ENCODE measurements at regions not wholly inside any gene's neighbourhood (a gene's known extent, or its start where the extent isn't known, plus 50 kb on each side); places are given as distances from the start of the nearest gene placed in this dataset.

DNA sequence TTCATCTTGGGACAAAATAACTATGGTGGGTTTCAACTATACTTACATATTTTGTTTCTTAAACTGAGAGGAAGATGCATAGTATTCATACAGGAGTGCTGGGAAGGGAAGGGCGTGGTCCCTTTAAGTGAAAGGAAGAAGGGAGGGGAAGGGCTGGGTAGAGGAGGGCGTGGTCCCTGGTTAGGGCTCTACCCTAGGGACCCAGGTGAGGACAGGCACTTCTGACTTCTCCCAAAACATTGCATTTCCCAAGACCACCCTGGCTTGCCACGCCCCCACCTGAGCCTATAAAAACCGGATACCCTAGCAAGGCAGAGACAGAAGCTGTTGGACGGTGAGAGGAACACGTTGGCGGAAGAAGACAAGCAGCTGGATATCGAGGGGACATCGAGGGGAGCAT lies 157.6 kb upstream of the PLXNA4 start:
- Histone ChIP-seq H3K27ac (ENCODE audit: low read depth, low read length) (no peak overlapping the region), H3K36me3 (ENCODE audit: control insufficient read depth, insufficient read depth, low read length) (no peaks in the 10 kb centered on the region), H3K4me1 (ENCODE audit: control insufficient read depth, insufficient read depth, low read length) (no peaks in the 10 kb centered on the region), H3K27me3 (ENCODE audit: control insufficient read depth, insufficient read depth, low read length) (no peaks in the 10 kb centered on the region), H3K9me3 (ENCODE audit: control insufficient read depth, insufficient read depth, low read length) (no peaks in the 10 kb centered on the region), H3K4me3 (ENCODE audit: low read depth, low read length) (no peak overlapping the region)
- WGBS (ENCODE audit: insufficient coverage), result 96% methylated on average over 7 of the region's 9 CpGs
- DNase-seq (ENCODE audit: low read depth in 4 of 6, low spot score in 6 of 6), result no peak

DNA sequence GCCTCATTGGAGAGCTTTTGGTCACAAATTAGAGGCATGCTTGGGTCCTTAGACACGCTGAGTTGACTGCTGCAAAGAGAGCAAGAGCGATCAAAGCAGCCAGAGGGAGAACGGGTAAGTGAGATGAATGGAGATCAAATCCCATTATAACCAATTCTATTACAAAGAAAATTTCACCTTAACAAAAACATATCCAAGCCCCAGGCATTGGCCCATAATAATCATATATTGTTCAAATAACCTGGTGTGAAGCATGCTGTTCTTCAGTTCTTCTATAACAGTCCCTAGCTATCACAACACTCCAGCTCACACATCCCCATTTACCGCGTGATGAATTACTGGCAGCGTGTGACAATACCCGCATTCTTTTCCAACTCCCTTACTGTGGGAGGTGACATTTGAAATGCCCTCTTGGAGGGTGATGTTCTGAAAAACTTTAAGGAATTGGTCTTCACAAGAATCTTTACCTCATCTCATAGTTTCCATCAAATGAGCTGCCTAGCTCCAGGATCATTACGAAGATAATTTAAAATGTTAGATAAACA lies 156.1 kb upstream of the PLXNA4 start:
- Histone ChIP-seq H3K27ac (ENCODE audit: low read depth, low read length) (no peak overlapping the region), H3K9me3 (ENCODE audit: control insufficient read depth, insufficient read depth, low read length) (no peaks in the 10 kb centered on the region), H3K4me1 (ENCODE audit: control insufficient read depth, insufficient read depth, low read length) (no peaks in the 10 kb centered on the region), H3K36me3 (ENCODE audit: control insufficient read depth, insufficient read depth, low read length) (no peaks in the 10 kb centered on the region), H3K4me3 (ENCODE audit: low read depth, low read length) (no peak overlapping the region), H3K27me3 (ENCODE audit: control insufficient read depth, insufficient read depth, low read length) (no peaks in the 10 kb centered on the region)
- peak in 1 of 6 donors; percentile 59 for DNase-seq (ENCODE audit: low read depth in 4 of 6, low spot score in 6 of 6)
- WGBS (ENCODE audit: insufficient coverage), result no CpG with 5 or more reads among the region's 8 CpGs

DNA sequence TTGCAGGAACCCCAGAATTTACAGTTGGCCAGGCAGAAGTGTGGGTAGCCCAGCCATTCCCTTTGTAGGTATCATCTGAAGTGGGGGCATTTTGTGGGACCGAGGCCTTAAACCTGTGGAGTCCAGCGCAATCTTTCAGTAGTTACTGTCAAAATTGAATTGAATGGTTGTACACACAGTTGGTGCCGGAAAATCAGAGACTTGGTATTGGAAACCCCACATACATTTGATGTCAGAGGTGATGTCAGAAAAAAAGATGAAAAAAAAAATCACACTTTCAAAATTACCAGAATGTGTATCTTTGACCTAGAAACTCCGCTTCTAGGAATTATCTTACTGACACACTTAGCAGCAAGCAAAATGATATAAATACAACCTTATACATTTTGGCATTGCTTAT lies 153.8 kb upstream of the PLXNA4 start:
- WGBS (ENCODE audit: insufficient coverage), result 92% methylated on average over 2 of the region's 4 CpGs
- H3K27me3 ChIP-seq (ENCODE audit: control insufficient read depth, insufficient read depth, low read length), result no peaks in the 10 kb centered on the region
- no peaks in the 10 kb centered on the region for H3K36me3 ChIP-seq (ENCODE audit: control insufficient read depth, insufficient read depth, low read length)
- H3K4me3 ChIP-seq (ENCODE audit: low read depth, low read length), result no peak overlapping the region
- no peak overlapping the region for H3K27ac ChIP-seq (ENCODE audit: low read depth, low read length)
- DNase-seq (ENCODE audit: low read depth in 4 of 6, low spot score in 6 of 6), result no peak
- H3K4me1 ChIP-seq (ENCODE audit: control insufficient read depth, insufficient read depth, low read length), result no peaks in the 10 kb centered on the region
- H3K9me3 ChIP-seq (ENCODE audit: control insufficient read depth, insufficient read depth, low read length), result no peaks in the 10 kb centered on the region

DNA sequence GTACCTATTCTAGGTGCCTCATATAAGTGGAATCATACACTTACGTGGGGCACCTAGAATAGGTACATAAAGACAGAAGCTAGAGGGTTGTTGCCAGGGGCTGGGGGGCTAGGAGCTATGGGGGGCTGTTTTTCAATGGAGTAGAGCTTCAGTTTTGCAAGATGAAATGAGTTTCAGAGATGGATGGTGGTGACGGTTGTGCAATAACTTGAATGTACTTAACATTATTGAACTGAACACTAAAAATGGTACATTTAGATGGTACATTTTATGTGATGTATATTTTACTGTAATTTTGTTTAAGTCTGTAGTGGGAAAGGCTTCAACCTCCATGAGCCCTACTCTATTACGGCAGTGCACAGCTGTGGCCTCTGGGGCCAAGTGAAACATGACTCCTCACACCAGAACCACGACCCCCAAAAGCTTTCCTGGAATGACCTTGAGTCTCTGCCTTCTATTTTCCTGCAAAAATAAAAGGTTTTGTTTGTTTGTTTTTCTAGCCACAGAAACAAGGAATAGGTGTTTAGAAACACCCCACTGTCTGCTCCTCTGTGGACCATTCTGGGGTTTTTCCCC lies 147.3 kb upstream of the PLXNA4 start:
- DNase-seq (ENCODE audit: low read depth in 4 of 6, low spot score in 6 of 6), result no peak
- peaks cover 5% of the 10 kb centered on the region for H3K9me3 ChIP-seq (ENCODE audit: control insufficient read depth, insufficient read depth, low read length)
- no peaks in the 10 kb centered on the region for H3K36me3 ChIP-seq (ENCODE audit: control insufficient read depth, insufficient read depth, low read length)
- no CpG with 5 or more reads among the region's 4 CpGs for WGBS (ENCODE audit: insufficient coverage)
- no peaks in the 10 kb centered on the region for H3K27me3 ChIP-seq (ENCODE audit: control insufficient read depth, insufficient read depth, low read length)
- no peaks in the 10 kb centered on the region for H3K4me1 ChIP-seq (ENCODE audit: control insufficient read depth, insufficient read depth, low read length)
- H3K4me3 ChIP-seq (ENCODE audit: low read depth, low read length), result no peak overlapping the region
- H3K27ac ChIP-seq (ENCODE audit: low read depth, low read length), result no peak overlapping the region

DNA sequence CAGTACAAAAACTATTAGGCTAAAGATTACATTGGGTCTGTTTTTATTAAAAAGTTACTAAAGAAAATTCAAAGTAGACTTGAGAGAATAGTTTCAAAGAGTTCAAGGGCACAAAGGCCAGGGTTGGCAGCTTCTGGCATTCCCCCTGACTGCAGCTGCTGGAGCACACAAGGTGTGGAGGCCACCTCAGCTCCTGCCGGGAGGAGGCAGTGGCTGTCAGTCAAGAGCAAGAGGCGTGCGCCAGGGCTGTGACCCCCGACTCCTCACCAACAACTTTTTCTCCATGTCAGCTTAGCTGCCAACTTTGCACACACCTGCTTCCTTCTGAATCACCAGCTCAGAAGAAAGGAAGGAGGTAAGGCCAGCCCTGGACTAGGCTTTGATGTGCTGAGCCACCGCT lies 144.6 kb upstream of the PLXNA4 start:
- no peaks in the 10 kb centered on the region for H3K27me3 ChIP-seq (ENCODE audit: control insufficient read depth, insufficient read depth, low read length)
- no peaks in the 10 kb centered on the region for H3K36me3 ChIP-seq (ENCODE audit: control insufficient read depth, insufficient read depth, low read length)
- DNase-seq (ENCODE audit: low read depth in 4 of 6, low spot score in 6 of 6), result no peak
- no peaks in the 10 kb centered on the region for H3K4me1 ChIP-seq (ENCODE audit: control insufficient read depth, insufficient read depth, low read length)
- peaks cover 7% of the 10 kb centered on the region for H3K9me3 ChIP-seq (ENCODE audit: control insufficient read depth, insufficient read depth, low read length)
- no peak overlapping the region for H3K4me3 ChIP-seq (ENCODE audit: low read depth, low read length)
- no peak overlapping the region for H3K27ac ChIP-seq (ENCODE audit: low read depth, low read length)
- 84% methylated on average over 4 of the region's 5 CpGs for WGBS (ENCODE audit: insufficient coverage)

DNA sequence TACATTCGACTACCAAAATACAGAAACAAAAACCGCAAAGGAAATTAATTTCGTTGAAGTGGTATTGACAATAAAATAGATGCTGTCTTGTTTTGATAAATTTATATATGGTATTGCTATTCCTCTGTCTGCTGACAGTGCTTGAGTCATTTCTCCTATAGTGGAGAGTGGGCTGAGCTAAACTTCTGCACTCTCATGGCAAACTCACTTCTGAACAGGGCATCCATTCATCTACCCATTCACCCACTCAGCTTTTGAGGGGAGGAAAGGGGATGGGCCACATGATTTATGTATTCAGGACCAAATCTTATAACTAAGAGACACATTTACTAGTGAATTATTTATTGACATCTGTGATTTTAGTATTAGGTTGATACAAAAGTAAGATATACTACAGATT lies 137.6 kb upstream of the PLXNA4 start:
- no peak overlapping the region for H3K27ac ChIP-seq (ENCODE audit: low read depth, low read length)
- DNase-seq (ENCODE audit: low read depth in 4 of 6, low spot score in 6 of 6), result no peak
- no peaks in the 10 kb centered on the region for H3K4me1 ChIP-seq (ENCODE audit: control insufficient read depth, insufficient read depth, low read length)
- no peaks in the 10 kb centered on the region for H3K36me3 ChIP-seq (ENCODE audit: control insufficient read depth, insufficient read depth, low read length)
- H3K4me3 ChIP-seq (ENCODE audit: low read depth, low read length), result no peak overlapping the region
- H3K9me3 ChIP-seq (ENCODE audit: control insufficient read depth, insufficient read depth, low read length), result peaks cover 1% of the 10 kb centered on the region
- no peaks in the 10 kb centered on the region for H3K27me3 ChIP-seq (ENCODE audit: control insufficient read depth, insufficient read depth, low read length)
- 100% methylated on average over 1 of the region's 3 CpGs for WGBS (ENCODE audit: insufficient coverage)

DNA sequence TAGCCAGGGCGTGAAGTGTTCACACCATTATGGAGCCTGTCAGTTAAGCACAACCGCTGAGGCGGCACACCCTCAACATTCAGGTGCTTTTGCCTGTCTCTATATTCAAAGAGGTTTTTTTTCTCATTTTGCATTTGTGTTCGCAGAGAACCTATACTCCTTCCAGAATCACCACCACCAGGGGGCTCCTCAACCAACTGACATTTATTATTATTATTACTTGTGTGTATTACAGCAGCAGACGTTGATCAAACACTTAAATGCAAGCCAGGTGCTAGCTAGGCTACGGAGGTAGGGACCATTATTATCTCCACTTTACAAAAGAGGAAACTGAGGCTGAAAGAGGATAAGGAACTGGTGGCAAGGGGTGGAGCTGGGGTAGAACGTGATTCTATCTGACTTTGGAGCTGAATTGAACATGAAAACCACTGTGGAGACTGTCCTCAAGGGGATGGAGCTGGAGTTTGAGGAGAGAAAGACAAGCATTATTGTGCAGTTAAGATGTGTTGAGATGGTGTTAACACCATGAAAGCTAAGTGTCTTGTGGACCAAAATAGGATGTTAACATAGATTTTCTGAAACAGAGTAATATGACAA lies 133.8 kb upstream of the PLXNA4 start:
- H3K9me3 ChIP-seq (ENCODE audit: control insufficient read depth, insufficient read depth, low read length), result no peaks in the 10 kb centered on the region
- H3K27me3 ChIP-seq (ENCODE audit: control insufficient read depth, insufficient read depth, low read length), result no peaks in the 10 kb centered on the region
- H3K4me3 ChIP-seq (ENCODE audit: low read depth, low read length), result no peak overlapping the region
- H3K4me1 ChIP-seq (ENCODE audit: control insufficient read depth, insufficient read depth, low read length), result no peaks in the 10 kb centered on the region
- no peak overlapping the region for H3K27ac ChIP-seq (ENCODE audit: low read depth, low read length)
- H3K36me3 ChIP-seq (ENCODE audit: control insufficient read depth, insufficient read depth, low read length), result no peaks in the 10 kb centered on the region
- DNase-seq (ENCODE audit: low read depth in 4 of 6, low spot score in 6 of 6), result no peak
- WGBS (ENCODE audit: insufficient coverage), result 94% methylated on average over 2 of the region's 7 CpGs

DNA sequence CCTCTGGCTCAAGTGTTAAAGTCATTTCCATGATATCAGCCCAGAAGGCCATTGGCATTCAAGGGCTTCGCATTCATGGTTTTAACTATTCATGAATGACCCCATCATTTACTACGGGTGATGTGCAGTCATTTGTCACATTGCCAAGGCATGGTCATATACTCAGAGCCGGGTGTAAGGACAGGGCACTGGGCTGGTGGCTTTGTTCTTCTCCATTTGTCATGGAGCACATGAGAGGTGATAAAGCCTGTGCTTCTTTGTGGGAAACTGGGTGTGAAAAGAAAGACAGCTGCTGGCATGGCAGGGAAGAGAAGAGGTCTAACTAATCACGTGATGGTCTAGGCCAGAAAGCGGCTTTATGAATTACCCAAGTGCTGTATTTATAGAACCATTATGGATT lies 132.2 kb upstream of the PLXNA4 start:
- no peaks in the 10 kb centered on the region for H3K27me3 ChIP-seq (ENCODE audit: control insufficient read depth, insufficient read depth, low read length)
- 44% methylated on average over 3 of the region's 5 CpGs for WGBS (ENCODE audit: insufficient coverage)
- no peak overlapping the region for H3K27ac ChIP-seq (ENCODE audit: low read depth, low read length)
- no peaks in the 10 kb centered on the region for H3K4me1 ChIP-seq (ENCODE audit: control insufficient read depth, insufficient read depth, low read length)
- H3K4me3 ChIP-seq (ENCODE audit: low read depth, low read length), result no peak overlapping the region
- H3K36me3 ChIP-seq (ENCODE audit: control insufficient read depth, insufficient read depth, low read length), result no peaks in the 10 kb centered on the region
- no peak for DNase-seq (ENCODE audit: low read depth in 4 of 6, low spot score in 6 of 6)
- no peaks in the 10 kb centered on the region for H3K9me3 ChIP-seq (ENCODE audit: control insufficient read depth, insufficient read depth, low read length)

DNA sequence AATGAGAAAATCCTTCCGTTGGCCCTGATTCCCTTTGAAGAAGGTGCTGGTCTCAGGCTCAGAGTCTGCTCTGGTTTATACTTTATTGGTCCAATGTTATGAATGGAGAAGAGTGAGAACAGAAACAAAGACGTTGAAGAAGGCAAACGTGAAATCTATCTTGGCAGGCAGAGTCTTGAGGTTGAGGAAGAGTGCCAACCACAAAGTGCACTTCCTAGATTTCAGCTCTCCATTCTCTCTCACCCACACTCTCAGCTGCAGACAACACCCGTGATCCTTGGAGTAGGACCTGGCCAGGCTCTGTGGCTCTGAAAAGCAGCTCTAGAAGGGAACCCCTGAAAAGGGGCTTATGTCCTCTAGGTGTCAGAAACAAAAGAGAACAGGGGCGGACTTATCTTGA lies 128.9 kb upstream of the PLXNA4 start:
- no peak overlapping the region for H3K27ac ChIP-seq (ENCODE audit: low read depth, low read length)
- DNase-seq (ENCODE audit: low read depth in 4 of 6, low spot score in 6 of 6), result no peak
- no peaks in the 10 kb centered on the region for H3K9me3 ChIP-seq (ENCODE audit: control insufficient read depth, insufficient read depth, low read length)
- no peaks in the 10 kb centered on the region for H3K36me3 ChIP-seq (ENCODE audit: control insufficient read depth, insufficient read depth, low read length)
- WGBS (ENCODE audit: insufficient coverage), result 100% methylated on average over 1 of the region's 5 CpGs
- no peaks in the 10 kb centered on the region for H3K27me3 ChIP-seq (ENCODE audit: control insufficient read depth, insufficient read depth, low read length)
- no peaks in the 10 kb centered on the region for H3K4me1 ChIP-seq (ENCODE audit: control insufficient read depth, insufficient read depth, low read length)
- H3K4me3 ChIP-seq (ENCODE audit: low read depth, low read length), result no peak overlapping the region

DNA sequence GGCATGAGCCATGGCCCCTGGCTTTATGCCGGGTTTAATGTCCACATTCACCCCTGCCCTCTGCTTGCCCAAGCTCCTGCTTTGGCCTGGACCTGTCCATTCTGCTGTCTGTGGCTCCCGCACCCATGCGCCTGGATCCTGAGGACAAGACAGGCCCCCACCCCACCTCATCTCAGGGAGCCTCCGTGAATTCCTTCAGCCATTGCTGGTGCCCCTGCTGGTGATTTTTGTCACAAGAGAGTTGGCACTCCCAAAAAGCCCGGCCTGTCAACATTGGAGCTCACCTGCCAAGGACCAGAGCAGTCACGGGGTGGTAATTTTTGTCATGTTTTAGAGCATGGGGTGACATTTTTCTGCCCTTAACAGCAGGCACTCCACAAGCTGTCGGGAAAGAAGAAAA lies 127.5 kb upstream of the PLXNA4 start:
- Histone ChIP-seq H3K4me1 (ENCODE audit: control insufficient read depth, insufficient read depth, low read length) (no peaks in the 10 kb centered on the region), H3K9me3 (ENCODE audit: control insufficient read depth, insufficient read depth, low read length) (no peaks in the 10 kb centered on the region), H3K36me3 (ENCODE audit: control insufficient read depth, insufficient read depth, low read length) (no peaks in the 10 kb centered on the region), H3K4me3 (ENCODE audit: low read depth, low read length) (no peak overlapping the region), H3K27ac (ENCODE audit: low read depth, low read length) (no peak overlapping the region), H3K27me3 (ENCODE audit: control insufficient read depth, insufficient read depth, low read length) (no peaks in the 10 kb centered on the region)
- DNase-seq (ENCODE audit: low read depth in 4 of 6, low spot score in 6 of 6), result no peak
- WGBS (ENCODE audit: insufficient coverage), result 78% methylated on average over 6 of the region's 7 CpGs
